ENCODE measurements at regions not wholly inside any gene's neighbourhood (a gene's known extent, or its start where the extent isn't known, plus 50 kb on each side); places are given as distances from the start of the nearest gene placed in this dataset.

DNA sequence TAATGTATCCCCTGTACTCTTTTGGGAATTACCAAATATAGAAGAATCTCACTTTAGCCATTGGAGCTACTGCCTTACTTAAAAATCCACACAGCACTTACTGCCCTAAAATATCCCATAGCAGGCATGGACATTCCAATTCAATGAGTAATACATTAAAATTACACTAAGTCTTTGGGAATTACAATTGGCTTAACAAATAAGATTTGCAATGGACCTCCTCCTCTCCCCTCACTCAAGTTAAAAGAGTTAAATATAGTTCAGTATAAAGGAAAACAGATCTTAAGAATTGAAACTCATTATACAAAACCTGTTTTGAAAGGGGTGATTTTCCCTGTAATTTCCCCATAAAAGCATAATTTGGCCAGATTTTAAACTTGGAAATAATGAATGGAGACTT lies 477.1 kb downstream of the SLC16A7 start:
- H3K14ac ChIP-seq (ENCODE audit: insufficient read length): no peak overlapping the region
- H3K79me2 ChIP-seq (ENCODE audit: control insufficient read depth in 1 of 2, insufficient read depth in 2 of 2, low read length in 2 of 2): no peaks in the 10 kb centered on the region
- H3K4ac ChIP-seq (replicated peaks; ENCODE audit: insufficient read length, low read depth, low read length): no peak overlapping the region
- H3K56ac ChIP-seq (replicated peaks; ENCODE audit: insufficient read length, low read depth, low read length): no peak overlapping the region
- H3K4me1 ChIP-seq (replicated peaks in 1 of 4; ENCODE audit: control insufficient read depth in 3 of 4, insufficient read depth in 4 of 4, low read length in 3 of 4): peaks cover 0 to 3% (median 0%) of the 10 kb centered on the region in 4 experiments; a peak in 1 of 7 replicates
- no peak overlapping the region for H3K9ac ChIP-seq (replicated peaks in 1 of 4; ENCODE audit: extremely low read depth in 1 of 4, low read depth in 3 of 4, low read length in 3 of 4)
- H3K79me1 ChIP-seq (ENCODE audit: low read depth, low read length): no peaks in the 10 kb centered on the region
- ChIA-PET POLR2A (ENCODE audit: partially characterized antibody) (no interaction called here), CTCF (ENCODE audit: partially characterized antibody) (interaction anchor here (0.6 to 2.0 kb wide), 2 partner anchors 14 to 1480 kb away, joined by 3 to 6 read pairs; no protein-coding TSS in a partner anchor)
- H2BK20ac ChIP-seq (ENCODE audit: low read length): no peak overlapping the region
- H3K27ac ChIP-seq (ENCODE audit: low read depth, low read length): no peak overlapping the region
- no peak overlapping the region for H4K8ac ChIP-seq (ENCODE audit: extremely low read depth, insufficient read depth, low read length)
- H3K36me3 ChIP-seq (ENCODE audit: control insufficient read depth in 2 of 4, insufficient read depth in 4 of 4, low read length in 3 of 4): no peaks in the 10 kb centered on the region
- no peak overlapping the region for H4K5ac ChIP-seq (ENCODE audit: insufficient read length, low read depth, low read length)
- no peak overlapping the region for H3K4me3 ChIP-seq (ENCODE audit: extremely low read depth in 1 of 4, insufficient read depth in 2 of 4, low read depth in 3 of 4, low read length in 4 of 4)
- H3K18ac ChIP-seq (ENCODE audit: extremely low read depth, low read length): no peak overlapping the region
- no peaks in the 10 kb centered on the region for H4K20me1 ChIP-seq (replicated peaks in 1 of 2; ENCODE audit: control insufficient read depth in 1 of 2, insufficient read depth in 2 of 2, low read length in 2 of 2)
- no peak overlapping the region for H2BK120ac ChIP-seq (replicated peaks; ENCODE audit: low read depth, low read length)
- no peak overlapping the region for H2BK5ac ChIP-seq (ENCODE audit: low read depth, low read length)
- no peak overlapping the region for H2AFZ ChIP-seq (ENCODE audit: low read length)
- H2BK15ac ChIP-seq (ENCODE audit: low read length): no peak overlapping the region
- TF ChIP-seq ZNF274 (IDR thresholded peaks at IDR 0.05; ENCODE audit: borderline replicate concordance, extremely low read depth, low read length) (no peak), CTBP2 (IDR thresholded peaks at IDR 0.05; ENCODE audit: borderline replicate concordance, insufficient read depth, insufficient read length, low read length) (no peak), ASH2L (IDR thresholded peaks at IDR 0.05; ENCODE audit: low read length) (no peak), CHD1 (IDR thresholded peaks at IDR 0.05; ENCODE audit: low read depth, low read length) (no peak)
- H4K91ac ChIP-seq (replicated peaks; ENCODE audit: insufficient read length, low read length): no peak overlapping the region
- H3K23ac ChIP-seq (ENCODE audit: insufficient read length): no peak overlapping the region
- no peak overlapping the region for H2BK12ac ChIP-seq (ENCODE audit: low read depth, low read length)
- H3K23me2 ChIP-seq (ENCODE audit: low read depth, low read length): no peaks in the 10 kb centered on the region
- DNase-seq (ENCODE audit: low read depth in 1 of 2, low spot score in 2 of 2) (no peak), FAIRE-seq (no peak)
- H2AK5ac ChIP-seq (ENCODE audit: low read depth, low read length): no peak overlapping the region
- no peaks in the 10 kb centered on the region for H3K9me3 ChIP-seq (ENCODE audit: insufficient read depth in 2 of 2, low read depth in 1 of 2, low read length in 1 of 2)
- H3K27me3 ChIP-seq (replicated peaks in 1 of 4; ENCODE audit: control insufficient read depth in 3 of 4, extremely low read depth in 1 of 4, insufficient read depth in 3 of 4, low read length in 3 of 4): no peaks in the 10 kb centered on the region
- no peak overlapping the region for H3K4me2 ChIP-seq (ENCODE audit: insufficient read depth in 1 of 2, low read depth in 2 of 2, low read length in 2 of 2)
